ENCODE measurements at regions not wholly inside any gene's neighbourhood (a gene's known extent, or its start where the extent isn't known, plus 50 kb on each side); places are given as distances from the start of the nearest gene placed in this dataset.

GRCh38 chr6:27187231-27188060 is 60.1 kb upstream of the PRSS16 start (continued):
- TF ChIP-seq MAZ (IDR thresholded peaks at IDR 0.05; ENCODE audit: borderline replicate concordance, low read depth, low read length), result no peak

GRCh38 chr6:27188061-27188884 is 59.2 kb upstream of the PRSS16 start:
- H3K4me2 ChIP-seq (ENCODE audit: low read depth, low read length), result peak overlapping the region; percentile 69
- intact Hi-C loops (cut with micrococcal nuclease), result loop anchor here (1.0 to 5.0 kb wide), 8 partner anchors 11 to 584 kb away; no protein-coding TSS in a partner anchor
- H3K18ac ChIP-seq (ENCODE audit: low read depth, low read length), result peak overlapping the region; percentile 73
- H2AK9ac ChIP-seq (replicated peaks; ENCODE audit: low read depth, low read length, poor library complexity), result peak overlapping the region; percentile 67
- peak overlapping the region; percentile 80 for H3K14ac ChIP-seq (replicated peaks; ENCODE audit: low read depth, low read length)
- H4K20me1 ChIP-seq (ENCODE audit: insufficient read depth, low read length), result no peaks in the 10 kb centered on the region
- H2BK15ac ChIP-seq (ENCODE audit: low read depth, low read length), result peak overlapping the region; percentile 77; the same call in 2 of the 3 replicates
- no TSS peak for BruUV-seq (replicated peaks)
- peak; percentile 94 for ATAC-seq (ENCODE audit: low read depth)
- ChIA-PET POLR2A (ENCODE audit: unreplicated experiment) (interaction anchor here (0.6 kb wide), 1 partner anchor 503 kb away, joined by 3 read pairs; no protein-coding TSS in a partner anchor), CTCF (interaction anchor here (0.6 to 1.4 kb wide), 4 partner anchors 11 to 607 kb away, joined by 3 read pairs; no protein-coding TSS in a partner anchor)
- peak; percentile 84 for DNase-seq
- H3K9ac ChIP-seq (ENCODE audit: low read depth, low read length), result peak overlapping the region; percentile 76
- H3K27ac ChIP-seq (ENCODE audit: insufficient read depth, low read length), result peak overlapping the region; percentile 88
- peak overlapping the region; percentile 66 for H3K4me3 ChIP-seq (ENCODE audit: insufficient read depth, low read depth, low read length)
- H3K23ac ChIP-seq (ENCODE audit: low read depth, low read length), result peak overlapping the region; percentile 68
- H2BK5ac ChIP-seq (ENCODE audit: low read depth, low read length, poor library complexity, severe bottlenecking), result peak overlapping the region; percentile 91
- 0% methylated on average over 14 of the region's 33 CpGs; no CpG with 5 or more reads in 1 of the 2 experiments for WGBS, 2 experiments (ENCODE audit: extremely low coverage in 2 of 2, insufficient read length in 1 of 2)
- H3K36me3 ChIP-seq (ENCODE audit: control insufficient read depth, insufficient read depth, low read length), result no peaks in the 10 kb centered on the region
- peak overlapping the region; percentile 48 to 85 for H4K8ac ChIP-seq (ENCODE audit: low read depth in 2 of 2, low read length in 2 of 2)
- TF ChIP-seq FOS (IDR thresholded peaks at IDR 0.05; ENCODE audit: low read depth, low read length) (no peak), MAZ (IDR thresholded peaks at IDR 0.05; ENCODE audit: borderline replicate concordance, low read depth, low read length) (no peak), RFX5 (IDR thresholded peaks at IDR 0.05; ENCODE audit: low read depth, low read length) (no peak), CEBPB (IDR thresholded peaks at IDR 0.05; ENCODE audit: low read depth, low read length) (0 out of 2 replicates have a peak, but pooled peaks have one; percentile 3), BHLHE40 (IDR thresholded peaks at IDR 0.05; ENCODE audit: low read depth, low read length) (peak; percentile 34; the same call in 1 of the 2 replicates), POLR2A (IDR thresholded peaks at IDR 0.05; ENCODE audit: low read depth, low read length) (peak; percentile 53; the same call in 1 of the 2 replicates)
- H3K9me3 ChIP-seq (ENCODE audit: control insufficient read depth, insufficient read depth, low read length), result no peaks in the 10 kb centered on the region
- peak overlapping the region; percentile 7 for H2BK20ac ChIP-seq (ENCODE audit: low read depth, low read length)
- peak overlapping the region; percentile 77 for H2BK120ac ChIP-seq (ENCODE audit: low read depth, low read length)
- H3K4me1 ChIP-seq (ENCODE audit: control insufficient read depth, insufficient read depth, low read length), result peaks cover 1% of the 10 kb centered on the region; the same call in 1 of the 2 replicates
- peak overlapping the region; percentile 77 for H4K91ac ChIP-seq (ENCODE audit: insufficient read depth, low read depth, low read length)
- H3K27me3 ChIP-seq (ENCODE audit: control insufficient read depth, insufficient read depth, low read length), result no peaks in the 10 kb centered on the region
- H3K56ac ChIP-seq (ENCODE audit: extremely low read depth, insufficient read depth, low read length), result peak overlapping the region; percentile 95
- H3K4ac ChIP-seq (ENCODE audit: low read depth, low read length), result peak overlapping the region; percentile 83
- H3K9me1 ChIP-seq (ENCODE audit: insufficient read depth, low read length), result no peaks in the 10 kb centered on the region
- in situ Hi-C loops (cut with MboI; ENCODE audit: low sequenced_read_pairs), result no loop called here
- peak overlapping the region; percentile 55 for H4K5ac ChIP-seq (ENCODE audit: low read depth, low read length)
- H2AK5ac ChIP-seq (ENCODE audit: low read depth, low read length), result no peak overlapping the region
- no peaks in the 10 kb centered on the region for H3K79me1 ChIP-seq (ENCODE audit: low read depth in 1 of 2, low read length in 2 of 2)
- dilution Hi-C loops (cut with HindIII; ENCODE audit: low sequenced_read_pairs, unreplicated experiment), result no loop called here
- peak overlapping the region; percentile 92 for H2AFZ ChIP-seq (replicated peaks; ENCODE audit: low read length, poor library complexity)

Data from IMR-90 (cell line).